ENCODE measurements at regions not wholly inside any gene's neighbourhood (a gene's known extent, or its start where the extent isn't known, plus 50 kb on each side); places are given as distances from the start of the nearest gene placed in this dataset.

DNA sequence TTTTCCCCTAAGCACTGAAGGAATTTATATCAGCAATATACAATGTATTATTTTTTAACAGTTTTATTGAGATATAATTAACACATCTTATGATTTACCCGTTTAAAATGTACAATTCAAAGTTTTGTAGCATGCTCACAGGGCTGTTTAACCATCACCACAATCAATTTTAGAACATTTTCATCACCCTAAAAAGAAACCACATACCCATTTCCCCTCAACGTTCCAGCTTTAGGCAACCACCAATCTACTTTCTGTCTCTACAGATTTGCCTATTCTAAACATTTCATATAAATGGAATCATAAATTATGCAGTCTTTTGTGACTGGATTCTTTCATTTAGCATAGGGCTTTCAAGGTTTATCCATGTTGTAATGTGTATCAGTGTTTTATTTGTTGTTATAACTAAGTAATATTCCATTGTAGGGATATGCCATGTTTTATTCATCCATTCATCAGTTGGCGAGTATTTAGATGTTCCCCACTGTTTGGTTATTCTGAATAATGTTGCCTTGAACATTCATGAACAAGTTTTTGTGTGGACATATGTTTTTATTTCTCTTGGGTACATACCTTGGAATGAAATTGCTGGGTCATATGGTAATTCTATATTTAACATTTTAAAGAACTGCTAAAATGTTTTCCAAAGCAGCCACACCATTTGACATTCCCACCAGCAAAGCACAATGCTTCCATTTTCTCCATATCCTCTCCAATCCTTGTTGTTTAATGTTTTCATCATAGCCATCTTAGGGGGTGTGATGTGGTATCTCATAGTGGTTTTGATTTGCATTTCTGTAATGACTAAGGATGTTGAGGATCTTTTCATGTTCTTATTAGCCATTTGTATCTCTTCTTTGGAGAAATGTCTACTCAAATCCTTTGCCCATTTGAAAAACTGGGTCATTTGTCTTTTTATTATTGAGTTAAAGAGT, 188.5 kb downstream of the TM2D1 start:
- Histone ChIP-seq H2BK120ac (ENCODE audit: low read depth, low read length, poor library complexity, severe bottlenecking) (no peak overlapping the region), H3K56ac (ENCODE audit: insufficient read length, low read depth, low read length) (no peak overlapping the region), H3K27me3 (ENCODE audit: insufficient read depth, low read length) (no peaks in the 10 kb centered on the region), H3K79me1 (ENCODE audit: insufficient read depth, low read depth, low read length, poor library complexity, severe bottlenecking) (no peaks in the 10 kb centered on the region), H3K23me2 (ENCODE audit: insufficient read length, low read depth, low read length, poor library complexity, severe bottlenecking) (no peaks in the 10 kb centered on the region), H3K79me2 (ENCODE audit: insufficient read depth, low read length) (no peaks in the 10 kb centered on the region), H3K9me3 (ENCODE audit: control insufficient read depth, low read depth, low read length) (no peaks in the 10 kb centered on the region), H2AK5ac (ENCODE audit: insufficient read length, low read length) (no peak overlapping the region), H2AFZ (ENCODE audit: low read length) (no peak overlapping the region), H3K14ac (ENCODE audit: insufficient read depth, low read length) (no peak overlapping the region), H3K27ac (ENCODE audit: insufficient read length, low read depth, low read length) (no peak overlapping the region), H2BK5ac (ENCODE audit: insufficient read length, low read length) (no peak overlapping the region), H3T11ph (ENCODE audit: low read length) (no peak overlapping the region), H2BK15ac (ENCODE audit: low read depth, low read length) (no peak overlapping the region), H3K9ac (ENCODE audit: extremely low read depth, insufficient read length, low read length) (no peak overlapping the region), H4K5ac (ENCODE audit: insufficient read length, low read depth, low read length) (no peak overlapping the region), H4K20me1 (ENCODE audit: control insufficient read depth, insufficient read depth, insufficient read length) (no peaks in the 10 kb centered on the region), H3K18ac (ENCODE audit: insufficient read length, low read depth, low read length) (no peak overlapping the region), H3K4me2 (ENCODE audit: insufficient read depth, insufficient read length, low read length) (no peak overlapping the region), H4K91ac (ENCODE audit: insufficient read length, low read depth, low read length) (no peak overlapping the region), H2BK12ac (ENCODE audit: insufficient read length, low read depth, low read length) (no peak overlapping the region), H2BK20ac (ENCODE audit: low read depth, low read length, poor library complexity, severe bottlenecking) (no peak overlapping the region), H3K4ac (ENCODE audit: low read depth, low read length) (no peak overlapping the region), H3K4me1 (ENCODE audit: insufficient read depth, low read length) (no peaks in the 10 kb centered on the region), H4K8ac (replicated peaks; ENCODE audit: insufficient read length, low read depth, low read length) (no peak overlapping the region), H3K23ac (ENCODE audit: insufficient read length, low read depth, low read length) (no peak overlapping the region)
- Mint-ChIP-seq H3K4me3 (no peak overlapping the region), H3K36me3 (ENCODE audit: insufficient read depth in 1 of 3, low read depth in 3 of 3) (no peaks in the 10 kb centered on the region), H3K4me1 (peaks cover 14 to 19% of the 10 kb centered on the region in 2 experiments), H3K9me3 (no peaks in the 10 kb centered on the region; a peak in 1 of 5 replicates), H3K27me3 (ENCODE audit: low read depth) (no peaks in the 10 kb centered on the region), H3K27ac (no peak overlapping the region)
- TF ChIP-seq CTCF (conservative IDR thresholded peaks at IDR 0.05): no peak
- WGBS (ENCODE audit: extremely low coverage, insufficient read length, low lambda C conversion rate): no CpG with 5 or more reads among the region's 3 CpGs
- DNase-seq: no peak

All from H9 (cell line).